Parathyroid adenoma (tissue), 2 donors: ENCODE measurements at regions not wholly inside any gene's neighbourhood (a gene's known extent, or its start where the extent isn't known, plus 50 kb on each side); places are given as distances from the start of the nearest gene placed in this dataset.
"Not testable (repeated sequence)": the region's sequence is repeated elsewhere in the genome, so short reads cannot be mapped to it uniquely, and the experiment has no call there.

Experiments used
- H2AFZ ChIP-seq: fragments of 300-600 bp; sonication (generic); one replicate; pipeline ENCODE4 v1.7.0; 2017; ENCODE audit warnings: antibody characterized with exemption, mild to moderate bottlenecking
- H3K27ac ChIP-seq: fragments of 300-600 bp; sonication (generic); one replicate; pipeline ENCODE4 v1.7.0; 2017
- H3K27me3 ChIP-seq: fragments of 300-600 bp; sonication (generic); one replicate; pipeline ENCODE4 v1.7.0; 2017; ENCODE audit warnings: low read length; ENCODE audit not compliant: control insufficient read depth, insufficient read depth
- H3K36me3 ChIP-seq: fragments of 300-600 bp; sonication (generic); one replicate; pipeline ENCODE4 v1.7.0; 2017; ENCODE audit warnings: low read length; ENCODE audit not compliant: control insufficient read depth, insufficient read depth
- H3K4me1 ChIP-seq: fragments of 300-600 bp; sonication (generic); one replicate; pipeline ENCODE4 v1.7.0; 2017; ENCODE audit warnings: control low read depth
- H3K4me2 ChIP-seq: fragments of 300-600 bp; sonication (generic); one replicate; pipeline ENCODE4 v1.7.0; 2017; ENCODE audit warnings: low read length
- H3K4me3 ChIP-seq: fragments of 300-600 bp; sonication (generic); one replicate; pipeline ENCODE4 v1.7.0; 2017; ENCODE audit warnings: low read depth, low read length
- H3K79me2 ChIP-seq: fragments of 300-600 bp; sonication (generic); one replicate; pipeline ENCODE4 v1.7.0; 2017; ENCODE audit warnings: control low read depth
- H3K9ac ChIP-seq: fragments of 300-600 bp; sonication (generic); one replicate; pipeline ENCODE4 v1.7.0; 2017; ENCODE audit warnings: mild to moderate bottlenecking
- H3K9me3 ChIP-seq: fragments of 300-600 bp; sonication (generic); one replicate; pipeline ENCODE4 v1.7.0; 2017; ENCODE audit warnings: low read length; ENCODE audit not compliant: control insufficient read depth
- donor health status: primary hyperparathyroidism.

- H3K27ac ChIP-seq, result peak overlapping the region; percentile 73
- H3K4me3 ChIP-seq, H3K4me2 ChIP-seq, H3K79me2 ChIP-seq, H3K9ac ChIP-seq, H3K9me3 ChIP-seq, H2AFZ ChIP-seq, H3K36me3 ChIP-seq, H3K27me3 ChIP-seq: not testable (repeated sequence)
- H3K4me1 ChIP-seq, result peaks cover 22% of the 10 kb centered on the region
These were observed 51.0 kb downstream of the NPIPB11 start for GRCh38 chr16:29355339-29356059.

- not testable (repeated sequence) for H3K9me3 ChIP-seq, H2AFZ ChIP-seq, H3K27me3 ChIP-seq, H3K4me3 ChIP-seq, H3K9ac ChIP-seq, H3K36me3 ChIP-seq, H3K79me2 ChIP-seq, H3K4me2 ChIP-seq
- Histone ChIP-seq H3K4me1 (peaks cover 29% of the 10 kb centered on the region), H3K27ac (peak overlapping the region; percentile 73)
These were observed 52.1 kb downstream of the NPIPB11 start for GRCh38 chr16:29354449-29354848.

GRCh38 chr16:29352617-29352999 is 53.9 kb downstream of the NPIPB11 start:
- H3K4me2 ChIP-seq, H3K9me3 ChIP-seq, H3K79me2 ChIP-seq, H3K36me3 ChIP-seq, H3K27me3 ChIP-seq, H3K9ac ChIP-seq, H2AFZ ChIP-seq, H3K4me3 ChIP-seq: not testable (repeated sequence)
- Histone ChIP-seq H3K27ac (peak overlapping the region; percentile 99), H3K4me1 (peaks cover 36% of the 10 kb centered on the region)

GRCh38 chr16:29351970-29352616 is 54.4 kb downstream of the NPIPB11 start:
- H3K4me2 ChIP-seq, result peak overlapping the region; percentile 51
- H3K79me2 ChIP-seq, H3K9me3 ChIP-seq, H3K27me3 ChIP-seq, H3K36me3 ChIP-seq, H2AFZ ChIP-seq, H3K9ac ChIP-seq, H3K4me3 ChIP-seq: not testable (repeated sequence)
- H3K27ac ChIP-seq, result peak overlapping the region; percentile 99
- peaks cover 36% of the 10 kb centered on the region for H3K4me1 ChIP-seq

GRCh38 chr16:29351271-29351969 is 55.1 kb downstream of the NPIPB11 start:
- H3K9ac ChIP-seq, H3K9me3 ChIP-seq, H2AFZ ChIP-seq, H3K36me3 ChIP-seq, H3K79me2 ChIP-seq, H3K27me3 ChIP-seq: not testable (repeated sequence)
- Histone ChIP-seq H3K4me1 (peaks cover 36% of the 10 kb centered on the region), H3K4me2 (peak overlapping the region; percentile 51), H3K4me3 (peak overlapping the region; percentile 22), H3K27ac (peak overlapping the region; percentile 99)

GRCh38 chr16:29349966-29350365 is 56.5 kb downstream of the NPIPB11 start:
- not testable (repeated sequence) for H3K27me3 ChIP-seq, H3K79me2 ChIP-seq, H3K36me3 ChIP-seq, H3K9ac ChIP-seq, H3K4me3 ChIP-seq, H3K9me3 ChIP-seq, H2AFZ ChIP-seq
- Histone ChIP-seq H3K4me1 (peaks cover 36% of the 10 kb centered on the region), H3K4me2 (peak overlapping the region; percentile 17), H3K27ac (peak overlapping the region; percentile 99)

- not testable (repeated sequence) for H3K4me3 ChIP-seq, H3K27me3 ChIP-seq, H3K79me2 ChIP-seq, H2AFZ ChIP-seq, H3K36me3 ChIP-seq, H3K9me3 ChIP-seq, H3K9ac ChIP-seq, H3K4me2 ChIP-seq
- Histone ChIP-seq H3K27ac (peak overlapping the region; percentile 99), H3K4me1 (peaks cover 32% of the 10 kb centered on the region)
These were observed 57.8 kb downstream of the NPIPB11 start for GRCh38 chr16:29348748-29349147.

- H3K79me2 ChIP-seq, H3K36me3 ChIP-seq, H3K27me3 ChIP-seq, H3K4me2 ChIP-seq, H3K4me3 ChIP-seq, H3K9ac ChIP-seq, H2AFZ ChIP-seq, H3K9me3 ChIP-seq: not testable (repeated sequence)
- Histone ChIP-seq H3K27ac (peak overlapping the region; percentile 99), H3K4me1 (peaks cover 29% of the 10 kb centered on the region)
These were observed 58.3 kb downstream of the NPIPB11 start for GRCh38 chr16:29348123-29348690.

GRCh38 chr16:29346796-29347580 is 59.5 kb downstream of the NPIPB11 start:
- not testable (repeated sequence) for H3K79me2 ChIP-seq, H3K9ac ChIP-seq, H3K36me3 ChIP-seq, H3K27me3 ChIP-seq, H3K4me2 ChIP-seq, H2AFZ ChIP-seq, H3K4me3 ChIP-seq, H3K9me3 ChIP-seq
- H3K27ac ChIP-seq, result peak overlapping the region; percentile 99
- peaks cover 26% of the 10 kb centered on the region for H3K4me1 ChIP-seq

GRCh38 chr16:29346203-29346602 is 60.3 kb downstream of the NPIPB11 start:
- not testable (repeated sequence) for H3K9me3 ChIP-seq, H3K4me2 ChIP-seq, H3K27me3 ChIP-seq, H3K27ac ChIP-seq, H3K4me3 ChIP-seq, H3K9ac ChIP-seq, H3K36me3 ChIP-seq, H3K79me2 ChIP-seq, H2AFZ ChIP-seq
- peaks cover 30% of the 10 kb centered on the region for H3K4me1 ChIP-seq
